MV-4-11 (cell line): ENCODE measurements at regions not wholly inside any gene's neighbourhood (a gene's known extent, or its start where the extent isn't known, plus 50 kb on each side); places are given as distances from the start of the nearest gene placed in this dataset.
A peak's percentile ranks its signal among the peaks of the same experiment; 100 is the strongest.

ENCODE experiments used
- DNase-seq: peaks from one replicate; lab custom pipeline; 2025; lab: John Stamatoyannopoulos, UW

DNA sequence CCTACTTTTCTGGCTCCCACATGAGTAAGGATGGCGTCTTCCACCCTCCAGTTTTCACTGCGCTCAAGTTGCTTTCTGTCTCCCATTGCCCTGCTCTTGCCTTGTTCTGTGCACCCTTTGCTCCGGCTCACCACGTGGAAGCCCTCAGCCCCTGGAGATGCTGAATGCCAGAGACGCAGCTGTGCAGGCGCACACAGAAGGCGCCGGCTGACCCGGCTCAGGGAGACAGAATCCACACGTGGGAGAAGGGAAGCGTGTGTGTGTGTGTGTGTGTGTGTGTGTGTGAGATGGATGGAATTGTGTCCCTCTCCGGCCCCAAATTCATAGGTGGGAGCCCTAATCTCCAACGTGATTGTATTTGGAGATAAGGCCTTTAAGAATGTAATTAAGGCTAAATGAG is 118.2 kb upstream of the ERRFI1 start:
- no peak for DNase-seq

DNA sequence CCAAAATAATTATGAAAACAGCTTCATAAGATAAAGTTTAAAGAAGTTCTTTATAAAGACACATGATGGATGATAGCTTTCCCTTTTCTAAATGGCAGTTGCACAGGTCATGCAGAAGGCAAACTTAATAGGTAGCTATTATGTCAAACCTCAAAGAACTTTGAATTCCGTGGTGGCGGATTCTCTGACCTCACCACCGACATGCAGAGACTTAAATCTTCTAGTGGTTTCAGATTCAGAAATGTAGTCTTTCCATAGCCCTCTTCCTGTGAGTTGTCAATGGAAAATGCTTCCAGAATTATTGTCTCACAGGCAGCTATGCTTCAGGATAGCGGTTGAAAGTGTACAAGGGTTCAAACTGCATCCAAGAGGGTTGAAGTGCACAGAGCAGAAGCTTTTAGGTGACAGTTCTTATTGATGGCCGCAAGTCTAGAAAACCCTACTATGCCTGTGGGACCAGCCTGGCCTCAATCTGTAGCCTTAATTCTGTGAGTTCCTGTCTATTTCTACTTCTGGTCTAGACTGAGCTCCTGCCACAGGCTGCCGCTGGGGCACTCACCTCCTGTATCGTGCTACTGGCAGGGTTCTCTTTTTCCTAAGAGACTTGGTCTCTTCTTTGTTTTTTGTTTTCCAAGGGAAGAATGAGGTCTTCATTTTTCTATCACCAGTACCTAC is 117.0 kb upstream of the ERRFI1 start:
- no peak for DNase-seq

DNA sequence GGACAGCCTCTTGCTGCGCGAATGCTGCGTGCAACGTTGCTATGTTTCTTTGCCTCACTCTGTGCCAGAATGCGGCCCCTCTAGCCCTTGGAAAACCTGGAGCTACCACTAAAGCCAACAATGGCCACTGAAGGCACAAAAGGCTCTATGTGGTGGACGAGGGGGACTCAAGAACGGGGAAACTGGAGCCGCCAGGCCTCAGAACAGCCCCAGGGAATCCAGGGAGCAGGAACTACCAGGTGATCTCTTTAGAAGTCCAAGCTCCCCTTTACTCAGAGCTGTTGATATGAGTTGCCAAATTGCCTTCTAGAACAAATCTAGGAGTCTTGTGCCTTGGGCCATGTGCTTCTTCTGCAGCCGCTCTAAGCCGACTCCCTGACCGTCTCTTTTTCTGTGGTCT is 113.8 kb upstream of the ERRFI1 start:
- DNase-seq = no peak

DNA sequence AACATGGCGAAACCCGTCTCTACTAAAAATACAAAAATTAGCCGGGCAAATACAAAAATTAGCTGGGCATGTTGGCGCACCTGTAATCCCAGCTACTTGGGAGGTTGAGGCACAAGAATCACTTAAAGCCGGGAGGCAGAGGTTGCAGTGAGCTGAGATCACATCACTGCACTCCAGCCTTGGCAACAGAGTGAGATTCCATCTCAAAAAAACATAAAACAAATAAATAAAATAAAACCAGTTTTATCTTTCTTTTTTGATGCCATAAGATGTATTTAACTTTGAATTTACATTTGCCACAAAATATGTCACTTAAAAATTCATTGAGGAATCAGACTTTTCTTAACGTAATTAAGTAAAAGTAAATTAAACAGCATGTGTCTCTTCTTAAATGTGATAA is 113.3 kb upstream of the ERRFI1 start:
- no peak for DNase-seq

DNA sequence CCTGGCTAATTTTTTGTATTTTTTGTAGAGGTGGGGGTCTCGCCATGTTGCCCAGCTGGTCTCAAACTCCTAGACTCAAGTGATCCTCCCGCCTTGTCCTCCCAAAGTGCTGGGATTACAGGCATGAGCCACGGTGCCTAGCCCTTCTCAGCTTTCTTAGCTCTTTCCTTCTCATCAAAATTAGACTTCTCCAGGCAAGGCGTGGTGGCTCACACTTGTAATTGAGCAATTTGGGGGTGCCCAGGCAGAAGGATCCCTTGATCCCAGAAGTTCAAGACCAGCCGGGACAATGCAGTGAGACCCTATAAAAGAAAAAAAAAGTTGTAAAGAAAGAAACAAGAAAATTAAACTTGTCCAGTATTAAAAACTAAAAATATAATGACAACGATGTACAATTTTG is 112.6 kb upstream of the ERRFI1 start:
- no peak for DNase-seq

DNA sequence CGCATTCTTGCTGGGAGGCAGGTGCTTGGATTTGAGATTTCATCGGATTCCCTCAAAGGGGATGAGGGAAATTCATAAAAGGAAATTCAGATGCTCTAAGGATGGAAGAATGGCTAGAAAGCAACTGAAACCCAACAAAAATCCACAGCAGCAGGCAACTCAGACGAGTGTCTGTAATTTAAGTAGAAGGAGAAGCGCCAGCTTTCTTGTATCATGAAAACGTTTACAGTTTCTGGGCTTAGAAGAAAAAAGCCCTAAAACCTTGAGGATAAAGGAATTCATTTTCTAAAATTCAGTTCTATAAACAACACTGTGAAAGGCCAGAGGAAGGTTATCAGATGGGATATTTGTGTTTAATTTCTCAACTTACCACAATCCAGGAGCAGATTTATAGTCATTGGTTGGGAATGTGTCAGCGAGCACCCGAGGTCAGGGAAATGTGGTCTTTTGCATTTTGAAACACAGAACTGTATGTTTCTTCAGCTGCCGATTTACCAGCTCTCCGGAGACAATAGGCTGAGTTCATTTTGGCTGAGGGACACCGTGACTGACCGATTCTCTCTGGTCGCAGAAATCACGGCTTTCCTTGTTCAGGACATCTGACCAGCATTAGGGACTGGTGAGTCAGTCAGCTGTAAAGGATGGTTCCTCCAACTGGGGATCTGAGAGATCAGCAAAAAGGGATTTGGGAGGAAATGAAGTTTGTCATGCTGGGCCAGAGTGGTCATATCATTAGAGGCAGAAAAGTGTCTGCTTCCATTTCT is 111.6 kb upstream of the ERRFI1 start:
- DNase-seq = peak; percentile 25

DNA sequence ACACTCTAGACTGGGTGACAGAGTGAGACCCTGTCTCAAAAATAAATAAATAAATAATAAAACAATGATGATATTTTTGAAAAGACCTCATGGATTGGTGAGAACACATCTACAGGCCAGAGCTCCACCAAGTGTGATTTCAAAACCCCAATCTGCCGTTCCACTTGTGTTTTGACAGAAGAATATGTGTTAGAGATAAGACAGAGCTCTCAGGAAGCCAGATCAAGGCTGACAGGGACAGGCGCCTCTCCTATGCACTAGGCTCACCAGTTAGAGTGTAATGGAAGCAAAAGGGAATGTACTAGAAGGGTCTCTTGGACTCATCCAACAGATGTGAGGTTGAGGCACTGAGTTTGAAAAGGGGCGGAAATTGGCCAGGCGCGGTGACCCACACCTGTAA is 110.7 kb upstream of the ERRFI1 start:
- DNase-seq = no peak

DNA sequence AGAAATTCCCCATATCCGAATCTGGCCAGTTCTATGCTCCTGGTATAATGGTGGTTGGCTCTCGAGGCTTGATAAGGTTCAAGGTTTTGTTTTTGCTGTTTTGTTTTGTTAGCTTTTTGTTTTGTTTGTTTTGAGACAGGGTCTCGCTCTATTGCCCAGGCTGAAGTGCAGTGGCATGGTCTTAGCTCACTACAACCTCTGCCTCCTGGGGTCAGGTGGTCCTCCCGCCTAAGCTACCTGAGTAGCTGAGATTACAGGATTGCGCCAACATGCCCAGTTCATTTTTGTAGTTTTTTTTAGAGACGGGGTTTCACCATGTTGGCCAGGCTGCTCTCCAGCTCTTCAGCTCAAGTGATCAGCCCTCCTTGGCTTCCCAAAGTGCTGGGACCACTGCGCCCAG is 109.1 kb upstream of the ERRFI1 start:
- no peak for DNase-seq

DNA sequence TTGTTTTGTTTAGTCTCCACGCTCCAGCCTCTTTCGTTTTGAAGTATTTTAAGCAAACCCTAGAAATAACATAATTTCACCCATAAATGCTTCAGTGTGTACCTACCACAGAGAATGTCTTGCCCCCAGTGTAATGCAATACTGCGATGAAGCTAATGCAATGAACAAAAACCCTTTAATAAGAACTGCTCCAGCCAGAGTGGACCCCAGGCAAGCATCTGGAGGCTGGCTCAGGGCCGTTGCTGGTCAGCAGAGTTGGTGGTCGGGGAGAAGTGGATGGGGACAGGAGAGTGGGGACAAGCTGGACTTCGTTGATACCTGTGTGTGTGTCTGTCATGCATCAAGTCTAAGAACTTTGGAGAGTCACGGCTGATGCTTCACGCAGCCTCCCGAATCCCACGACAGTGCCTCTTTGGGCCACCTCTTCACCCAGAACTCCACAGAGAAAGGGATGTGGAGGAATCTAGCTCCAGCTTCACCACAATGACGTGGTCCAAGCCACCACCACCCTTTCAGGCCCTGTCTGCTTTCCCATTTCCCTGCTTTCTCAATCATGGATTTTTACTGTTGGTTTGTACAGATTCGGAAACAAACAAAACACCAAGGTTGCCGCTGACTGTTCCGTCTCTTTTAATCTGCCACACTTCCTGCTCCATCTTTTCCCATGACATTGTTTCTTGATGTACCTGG is 108.6 kb upstream of the ERRFI1 start:
- no peak for DNase-seq

DNA sequence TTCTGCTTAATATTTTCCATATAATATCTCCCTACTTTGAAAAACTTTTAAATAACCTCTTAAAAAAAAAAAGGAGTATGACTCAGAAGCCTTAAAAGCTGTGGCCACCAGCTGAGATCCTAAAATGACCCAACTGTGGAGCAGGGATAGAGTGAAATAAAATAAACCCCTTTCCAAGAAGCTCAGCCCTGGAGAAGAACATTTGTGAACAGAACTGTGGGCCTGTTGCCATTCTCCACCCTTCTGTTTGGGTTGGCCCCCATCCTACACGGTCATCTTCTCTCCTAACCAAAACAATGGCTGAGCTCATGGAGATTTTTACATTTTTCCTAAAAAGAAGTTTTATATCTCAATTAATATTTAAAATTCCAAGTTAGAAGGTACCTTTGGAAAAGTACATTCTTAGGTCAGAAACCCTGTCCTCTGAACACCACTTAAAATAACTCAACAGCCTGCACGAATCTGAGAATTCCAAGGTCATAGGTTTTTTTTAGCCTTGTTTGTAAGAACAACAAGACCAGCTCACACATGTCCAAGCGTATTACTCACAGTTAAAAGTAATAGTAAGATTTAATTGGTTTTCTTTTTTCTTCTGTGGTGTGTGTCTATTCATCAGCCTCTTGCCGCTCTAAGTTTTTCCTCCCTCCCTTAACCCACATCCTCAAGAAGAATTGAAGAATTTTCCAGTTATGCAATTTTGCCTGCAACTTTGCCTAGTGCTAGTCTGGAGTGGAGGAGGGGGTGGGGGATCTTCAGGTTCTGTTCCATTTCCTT is 107.7 kb upstream of the ERRFI1 start:
- peak; percentile 50 for DNase-seq

DNA sequence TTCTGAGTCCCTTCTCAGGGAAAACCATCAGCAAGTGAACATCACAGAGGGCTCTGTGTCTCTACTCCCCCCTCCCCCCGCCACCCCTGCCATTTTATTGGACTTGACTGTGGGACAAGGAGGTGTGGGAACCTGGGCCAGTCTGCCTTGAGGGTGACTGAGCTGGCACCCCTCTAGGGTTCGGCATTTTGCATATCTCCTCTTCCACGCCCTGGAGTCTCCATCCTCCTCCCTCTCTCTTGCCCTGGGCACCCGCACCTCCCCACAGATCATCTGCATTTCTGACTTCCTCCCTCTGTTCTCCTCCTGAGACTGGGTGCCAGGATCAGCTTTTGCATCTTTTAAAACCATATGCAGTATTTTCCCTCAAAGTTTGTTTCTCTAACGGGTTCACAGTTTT is 107.1 kb upstream of the ERRFI1 start:
- DNase-seq = no peak

DNA sequence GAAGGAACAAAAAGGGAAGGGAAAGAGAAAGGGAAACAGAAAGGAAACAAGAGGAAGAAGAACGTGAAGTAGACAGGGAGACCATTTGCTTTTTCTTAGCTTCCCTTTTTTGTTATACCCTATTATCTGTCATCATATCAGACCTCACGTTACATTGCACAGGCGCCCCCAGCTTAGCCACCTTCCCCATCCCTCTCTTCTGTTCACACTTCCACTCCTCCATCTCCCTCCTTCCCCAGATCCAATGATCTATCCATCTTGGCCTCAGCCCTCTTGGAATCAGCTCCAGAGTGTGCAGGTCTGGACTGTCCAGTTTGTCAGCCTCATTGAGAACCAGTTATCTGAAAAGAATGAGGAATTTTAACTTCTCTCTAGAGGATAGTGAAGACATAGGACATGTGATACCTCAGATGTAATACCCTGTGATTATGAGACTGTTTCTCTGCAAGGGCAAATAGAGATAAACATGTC is 101.1 kb upstream of the ERRFI1 start:
- peak; percentile 84 for DNase-seq

DNA sequence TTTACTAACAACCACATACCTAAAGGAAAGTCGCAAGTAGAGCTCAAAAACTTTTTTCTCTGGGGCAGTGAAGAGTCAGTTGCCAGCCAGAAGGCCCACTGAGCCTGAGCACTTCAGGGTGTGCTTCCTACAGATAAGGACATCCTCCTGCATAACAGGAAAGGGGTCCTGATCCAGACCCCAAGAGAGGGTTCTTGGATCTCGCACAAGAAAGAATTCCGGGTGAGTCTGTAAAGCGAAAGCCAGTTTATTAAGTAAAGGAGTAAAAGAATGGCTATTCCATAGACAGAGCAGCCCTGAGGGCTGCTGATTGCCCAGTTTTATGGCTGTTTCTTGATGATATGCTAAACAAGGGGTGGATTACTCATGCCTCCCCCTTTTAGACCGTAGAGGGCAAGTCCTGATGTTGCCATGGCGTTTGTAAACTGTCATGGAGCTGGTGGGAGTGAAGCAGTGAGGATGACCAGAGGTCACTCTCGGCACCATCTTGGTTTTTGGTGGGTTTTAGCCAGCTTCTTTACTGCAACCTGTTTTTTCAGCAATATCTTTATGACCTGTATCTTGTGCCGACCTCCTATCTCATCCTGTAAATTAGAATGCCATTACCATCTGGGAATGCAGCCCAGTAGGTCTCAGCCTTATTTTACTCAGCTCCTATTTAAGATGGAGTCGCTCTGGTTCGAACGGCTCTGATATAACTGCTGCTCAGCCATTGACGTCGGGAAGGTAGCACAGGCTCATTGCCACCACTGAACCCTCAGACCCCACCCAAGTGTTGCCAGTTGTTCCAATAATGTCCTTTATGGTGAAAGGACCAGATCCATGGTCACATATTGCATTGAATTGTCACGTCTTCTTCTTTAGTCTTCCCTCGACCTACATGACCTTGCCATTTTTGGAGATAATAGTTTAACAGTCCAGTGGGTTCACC is 96.6 kb upstream of the ERRFI1 start:
- DNase-seq = no peak

DNA sequence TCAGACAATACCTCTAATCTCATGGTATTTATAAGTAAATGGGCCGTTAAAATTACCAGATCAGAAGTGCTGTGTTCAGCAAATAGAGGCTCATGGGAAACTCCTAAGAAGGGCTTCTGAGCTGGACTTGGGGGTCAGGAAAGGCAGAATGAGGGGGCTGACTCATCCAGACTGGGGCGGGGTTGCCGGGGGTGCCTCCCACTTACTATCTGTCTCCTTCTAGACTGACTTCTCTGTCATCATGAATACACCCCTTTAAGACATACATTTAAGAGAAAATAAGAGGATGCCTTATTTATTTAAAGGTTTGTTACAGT is 96.0 kb upstream of the ERRFI1 start:
- no peak for DNase-seq

DNA sequence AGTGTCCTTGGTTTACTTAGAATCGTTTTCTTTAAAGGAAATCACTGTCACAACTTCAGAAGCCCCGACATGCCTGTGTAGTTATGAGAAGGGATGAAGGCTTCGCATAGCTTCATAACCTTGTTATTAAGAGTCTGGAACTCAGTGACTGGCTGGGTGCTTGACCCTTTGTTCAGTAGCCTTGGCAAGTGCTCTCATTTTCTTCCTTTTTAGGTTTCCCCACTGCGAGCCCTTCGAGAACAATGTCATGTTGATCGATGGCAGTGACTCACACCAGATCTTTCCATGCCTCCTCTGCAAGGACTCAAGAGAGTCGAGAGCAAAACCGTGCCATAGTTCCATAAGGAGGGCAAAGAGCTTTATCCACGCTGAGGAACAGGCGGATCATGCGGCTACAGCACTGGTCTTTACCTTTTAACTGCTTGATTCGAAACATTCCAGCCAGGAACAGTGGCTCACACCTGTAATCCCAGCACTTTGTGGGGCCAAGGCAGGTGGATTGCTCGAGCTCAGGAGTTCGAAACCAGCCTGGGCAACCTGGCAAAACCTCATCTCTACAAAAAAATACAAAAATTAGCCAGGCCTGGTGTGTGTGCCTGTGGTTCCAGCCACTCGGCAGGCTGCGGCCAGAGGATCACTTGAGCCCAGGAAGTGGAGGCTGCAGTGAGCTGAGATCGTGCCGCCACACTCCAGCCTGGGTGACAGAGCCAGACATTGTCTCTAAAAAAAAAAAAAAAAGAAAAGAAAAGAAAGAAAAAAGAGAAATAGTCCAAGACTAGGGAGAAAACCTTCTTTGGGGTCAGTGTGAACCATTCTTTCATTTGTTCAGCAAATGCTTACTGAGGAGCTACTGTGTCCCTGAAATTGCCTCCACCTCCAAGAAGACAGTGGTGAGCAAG is 95.4 kb upstream of the ERRFI1 start:
- peak; percentile 56 for DNase-seq

DNA sequence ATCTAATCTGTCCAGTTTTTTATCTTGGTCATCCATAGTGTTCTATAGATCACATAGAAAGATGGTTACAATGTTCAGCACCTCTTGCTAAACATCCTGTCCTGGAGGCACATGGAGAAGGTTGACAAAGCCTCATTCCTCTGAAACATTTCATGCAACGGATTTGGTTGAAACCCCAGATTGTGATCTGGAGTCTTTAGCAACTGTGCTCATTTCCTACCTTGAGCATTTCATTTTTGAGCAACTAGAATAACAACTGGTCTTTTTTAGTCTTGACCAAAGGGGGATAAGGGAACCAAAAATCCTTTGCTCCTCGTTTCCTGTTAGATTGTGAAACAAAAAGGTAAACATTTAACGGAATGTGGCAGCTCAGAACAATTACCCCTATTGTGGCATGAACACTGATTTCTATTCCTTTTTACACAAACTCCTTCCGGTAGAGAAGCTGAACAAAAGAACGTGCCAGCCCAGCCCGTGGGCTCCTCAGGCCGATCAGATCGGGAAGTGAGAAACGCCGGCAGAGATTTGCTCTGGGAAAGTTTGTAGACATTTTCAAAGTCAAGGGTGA is 94.7 kb upstream of the ERRFI1 start:
- DNase-seq = peak; percentile 52

DNA sequence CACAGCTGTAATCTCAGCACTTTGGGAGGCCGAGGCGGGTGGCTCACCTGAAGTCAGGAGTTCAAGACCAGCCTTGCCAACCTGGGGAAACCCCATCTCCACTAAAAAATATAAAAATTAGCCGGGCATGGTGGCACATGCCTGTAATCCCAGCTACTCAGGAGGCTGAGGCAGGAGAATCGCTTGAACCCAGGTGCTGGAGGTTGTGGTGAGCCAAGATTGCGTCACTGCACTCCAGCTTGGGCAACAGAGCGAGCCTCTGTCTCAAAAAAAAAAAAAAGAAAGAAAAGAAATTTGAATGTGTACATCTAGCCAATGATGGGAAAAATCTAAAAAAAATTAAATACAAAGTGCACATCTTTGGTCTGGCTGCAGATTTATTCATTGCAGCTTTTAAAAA is 92.6 kb upstream of the ERRFI1 start:
- peak; percentile 15 for DNase-seq

DNA sequence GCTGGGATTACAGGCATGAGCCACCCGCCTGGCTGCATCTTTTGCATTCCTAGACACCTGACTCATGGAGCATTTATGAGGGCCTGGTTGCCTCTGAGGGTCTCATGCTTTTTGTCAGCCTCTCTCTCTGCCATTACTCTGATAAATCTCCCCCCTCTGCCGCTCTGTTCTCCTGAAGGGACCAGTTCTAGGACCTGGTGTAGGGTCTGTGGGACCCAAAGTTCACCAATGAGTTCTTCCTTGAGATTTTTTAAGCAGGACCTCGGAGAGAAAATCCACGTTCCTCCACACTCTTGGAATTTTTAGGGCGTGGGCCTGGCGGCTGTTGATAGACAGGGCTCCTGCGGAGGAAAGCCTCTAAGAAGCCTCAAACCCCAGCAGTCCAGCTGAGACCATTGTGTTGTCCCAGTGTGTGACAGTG is 91.9 kb upstream of the ERRFI1 start:
- DNase-seq = no peak

DNA sequence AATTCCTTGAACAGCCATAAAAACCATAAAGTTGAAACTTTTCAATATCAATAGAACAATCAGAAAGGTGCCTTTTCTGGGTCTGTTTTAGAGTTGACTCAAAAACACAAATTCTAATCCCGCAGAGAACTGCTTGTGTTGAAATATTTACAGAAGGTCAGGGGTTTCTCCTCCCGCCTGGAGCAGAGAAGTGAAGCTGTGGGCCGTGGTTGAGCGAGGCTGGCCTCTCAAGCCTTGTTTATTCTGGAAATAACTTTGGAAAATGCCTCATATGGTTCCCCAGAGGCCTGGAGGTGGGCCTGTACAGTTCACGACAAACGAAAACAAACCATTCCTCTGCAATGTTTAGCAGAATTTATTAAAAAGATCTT is 90.8 kb upstream of the ERRFI1 start:
- peak; percentile 52 for DNase-seq

DNA sequence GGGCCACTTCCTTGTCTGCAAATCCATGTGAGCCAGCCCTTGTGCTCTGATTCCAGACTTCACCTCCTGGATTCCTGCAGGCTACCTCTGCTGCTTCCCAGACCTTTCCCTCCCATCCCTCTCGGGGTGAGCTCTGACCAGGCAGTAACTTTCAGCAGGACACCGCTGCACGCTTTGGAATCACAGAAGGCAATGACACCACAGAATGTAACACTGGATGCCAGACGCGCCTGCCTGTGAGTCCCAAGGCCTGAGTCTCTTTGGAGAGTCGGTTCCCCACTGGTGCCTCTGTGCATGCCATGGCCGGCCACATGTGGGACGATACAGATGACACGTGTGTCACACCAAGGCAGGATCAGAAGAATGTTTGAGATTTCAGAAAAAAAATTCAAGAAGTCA is 89.7 kb upstream of the ERRFI1 start:
- no peak for DNase-seq
